ENCODE measurements at regions not wholly inside any gene's neighbourhood (a gene's known extent, or its start where the extent isn't known, plus 50 kb on each side); places are given as distances from the start of the nearest gene placed in this dataset.

GRCh38 chr3:19060404-19060803 lies 87.9 kb upstream of the KCNH8 start:
- TF ChIP-seq CTCF (IDR thresholded peaks at IDR 0.05) = no peak
- no peak for TF ChIP-seq POLR2A (IDR thresholded peaks at IDR 0.05)

Data from right lobe of liver (tissue), 4 donors.